ENCODE measurements at regions not wholly inside any gene's neighbourhood (a gene's known extent, or its start where the extent isn't known, plus 50 kb on each side); places are given as distances from the start of the nearest gene placed in this dataset.

GRCh38 chr18:76658627-76659026 lies 163.6 kb upstream of the ZNF516 start:
- Histone ChIP-seq H3K4me2 (ENCODE audit: low read depth, low read length) (no peak overlapping the region), H2BK120ac (ENCODE audit: low read depth, low read length) (no peak overlapping the region), H3K4me1 (ENCODE audit: control insufficient read depth, insufficient read depth, low read length) (no peaks in the 10 kb centered on the region), H3K4ac (ENCODE audit: low read depth, low read length) (no peak overlapping the region), H2AK5ac (ENCODE audit: low read depth, low read length) (no peak overlapping the region), H3K23ac (ENCODE audit: low read depth, low read length) (no peak overlapping the region), H2BK20ac (ENCODE audit: low read depth, low read length) (no peak overlapping the region), H3K27ac (ENCODE audit: insufficient read depth, low read length) (no peak overlapping the region), H4K91ac (ENCODE audit: insufficient read depth, low read depth, low read length) (no peak overlapping the region), H3K56ac (ENCODE audit: extremely low read depth, insufficient read depth, low read length) (no peak overlapping the region), H3K36me3 (ENCODE audit: control insufficient read depth, insufficient read depth, low read length) (no peaks in the 10 kb centered on the region), H3K27me3 (ENCODE audit: control insufficient read depth, insufficient read depth, low read length) (peaks cover 48% of the 10 kb centered on the region), H4K5ac (ENCODE audit: low read depth, low read length) (no peak overlapping the region), H3K79me1 (ENCODE audit: low read depth in 1 of 2, low read length in 2 of 2) (no peaks in the 10 kb centered on the region), H2AK9ac (replicated peaks; ENCODE audit: low read depth, low read length, poor library complexity) (peak overlapping the region; percentile 45), H2BK5ac (ENCODE audit: low read depth, low read length, poor library complexity, severe bottlenecking) (no peak overlapping the region), H4K8ac (ENCODE audit: low read depth in 2 of 2, low read length in 2 of 2) (no peak overlapping the region), H3K14ac (replicated peaks; ENCODE audit: low read depth, low read length) (no peak overlapping the region), H3K4me3 (ENCODE audit: insufficient read depth, low read depth, low read length) (no peak overlapping the region), H3K18ac (ENCODE audit: low read depth, low read length) (no peak overlapping the region), H3K9ac (ENCODE audit: low read depth, low read length) (no peak overlapping the region), H3K9me1 (ENCODE audit: insufficient read depth, low read length) (no peaks in the 10 kb centered on the region), H3K9me3 (ENCODE audit: control insufficient read depth, insufficient read depth, low read length) (no peaks in the 10 kb centered on the region), H2AFZ (replicated peaks; ENCODE audit: low read length, poor library complexity) (no peak overlapping the region), H4K20me1 (ENCODE audit: insufficient read depth, low read length) (no peaks in the 10 kb centered on the region), H2BK15ac (ENCODE audit: low read depth, low read length) (no peak overlapping the region)
- dilution Hi-C loops (cut with HindIII; ENCODE audit: low sequenced_read_pairs, unreplicated experiment): no loop called here
- intact Hi-C loops (cut with micrococcal nuclease): no loop called here
- DNase-seq (no peak), ATAC-seq (ENCODE audit: low read depth) (no peak)
- CTCF ChIA-PET: interaction anchor here (1.0 to 1.3 kb wide), 2 partner anchors 8 to 30 kb away, joined by 4 to 7 read pairs; no protein-coding TSS in a partner anchor
- no CpG with 5 or more reads among the region's 7 CpGs for WGBS, 2 experiments (ENCODE audit: extremely low coverage in 2 of 2, insufficient read length in 1 of 2)
- BruUV-seq (replicated peaks): no TSS peak
- in situ Hi-C loops (cut with MboI; ENCODE audit: low sequenced_read_pairs): no loop called here
- no peak for TF ChIP-seq RAD21 (IDR thresholded peaks at IDR 0.05; ENCODE audit: low read length)
- peak; percentile 28 for TF ChIP-seq CTCF (conservative IDR thresholded peaks at IDR 0.05; ENCODE audit: low read depth, low read length)
- TF ChIP-seq MAZ (IDR thresholded peaks at IDR 0.05; ENCODE audit: borderline replicate concordance, low read depth, low read length): no peak
- no peak for TF ChIP-seq CEBPB (IDR thresholded peaks at IDR 0.05; ENCODE audit: low read depth, low read length)
- TF ChIP-seq RFX5 (IDR thresholded peaks at IDR 0.05; ENCODE audit: low read depth, low read length): no peak
- POLR2A ChIA-PET (ENCODE audit: unreplicated experiment): no interaction called here

Measured in IMR-90 (cell line).